DND-41 (cell line): ENCODE measurements at regions not wholly inside any gene's neighbourhood (a gene's known extent, or its start where the extent isn't known, plus 50 kb on each side); places are given as distances from the start of the nearest gene placed in this dataset.

Experiments used
- ATAC-seq: fragments of 200-7000 bp; cut with Tn5 transposase; 3 replicates; pipeline ENCODE4 v1.9.1; 2021; ENCODE audit warnings: low read depth; ENCODE audit not compliant: insufficient read depth
- DNase-seq: peaks from one replicate; pipeline ENCODE4 v3.0.0-alpha.2; 2020
- H2AFZ ChIP-seq: 2 replicates; pipeline ENCODE4 v1.6.0; 2012; ENCODE audit warnings: low read depth, low read length
- H3K27ac ChIP-seq: 2 replicates; pipeline ENCODE4 v1.5.1; 2012; ENCODE audit warnings: low read length, inconsistent platforms
- H3K27me3 ChIP-seq: fragments of 200-600 bp; sonication (generic); 2 replicates; pipeline ENCODE4 v1.6.0; 2012; ENCODE audit warnings: low read length, mild to moderate bottlenecking, inconsistent platforms; ENCODE audit not compliant: insufficient read depth, poor library complexity
- H3K36me3 ChIP-seq: 2 replicates; pipeline ENCODE4 v1.5.1; 2012; ENCODE audit warnings: low read length, inconsistent platforms; ENCODE audit not compliant: insufficient read depth
- H3K4me1 ChIP-seq: 2 replicates; pipeline ENCODE4 v1.5.1; 2012; ENCODE audit warnings: mild to moderate bottlenecking, low read length; ENCODE audit not compliant: insufficient read depth
- H3K4me2 ChIP-seq: 2 replicates; pipeline ENCODE4 v1.6.0; 2012; ENCODE audit warnings: mild to moderate bottlenecking, moderate library complexity, low read length, inconsistent platforms; ENCODE audit not compliant: insufficient read depth
- H3K4me3 ChIP-seq, 2 experiments: fragments of 200-600 bp in 1 of 2; shearing (Covaris generic) in 1 of 2; 2 replicates each; pipeline ENCODE4 v1.5.1; 2012 to 2016; ENCODE audit warnings: inconsistent platforms in 2 of 2, low read length in 2 of 2, mild to moderate bottlenecking in 2 of 2, low read depth in 1 of 2, moderate library complexity in 1 of 2
- H3K79me2 ChIP-seq: 2 replicates; pipeline ENCODE4 v1.6.0; 2012; ENCODE audit warnings: low read length, inconsistent platforms; ENCODE audit not compliant: insufficient read depth
- H3K9ac ChIP-seq: 2 replicates; pipeline ENCODE4 v1.6.0; 2012; ENCODE audit warnings: low read depth, mild to moderate bottlenecking, inconsistent platforms, low read length, moderate library complexity
- H3K9me3 ChIP-seq: 2 replicates; pipeline ENCODE4 v1.5.1; 2012; ENCODE audit warnings: low read length, moderate library complexity, mild to moderate bottlenecking, inconsistent platforms; ENCODE audit not compliant: insufficient read depth, severe bottlenecking
- H4K20me1 ChIP-seq: 2 replicates; pipeline ENCODE4 v1.6.0; 2012; ENCODE audit warnings: low read length; ENCODE audit not compliant: insufficient read depth
- CTCF ChIP-seq: IDR thresholded peaks from 2 replicates; pipeline ENCODE4 v1.5.1; 2012; ENCODE audit warnings: borderline replicate concordance, low read length, moderate library complexity, mild to moderate bottlenecking; ENCODE audit not compliant: poor library complexity, severe bottlenecking; ENCODE audit errors: extremely low read depth
- EZH2 ChIP-seq: IDR thresholded peaks from 3 replicates; pipeline ENCODE4 v1.6.1; 2012; ENCODE audit warnings: borderline replicate concordance, low read depth, mild to moderate bottlenecking, moderate library complexity, low read length, inconsistent platforms; ENCODE audit not compliant: severe bottlenecking

GRCh38 chr1:229147072-229147471 is 123.8 kb upstream of the RAB4A start:
- no peak overlapping the region for H2AFZ ChIP-seq
- DNase-seq (no peak), ATAC-seq (no peak)
- no peak overlapping the region for H3K9ac ChIP-seq
- no peaks in the 10 kb centered on the region for H4K20me1 ChIP-seq
- no peaks in the 10 kb centered on the region for H3K9me3 ChIP-seq
- no peak overlapping the region for H3K4me2 ChIP-seq
- H3K79me2 ChIP-seq, result no peaks in the 10 kb centered on the region
- no peaks in the 10 kb centered on the region for H3K36me3 ChIP-seq
- H3K4me1 ChIP-seq, result no peaks in the 10 kb centered on the region
- no peak overlapping the region for H3K27ac ChIP-seq
- no peak overlapping the region for H3K4me3 ChIP-seq
- H3K27me3 ChIP-seq, result no peaks in the 10 kb centered on the region
- no peak for TF ChIP-seq EZH2
- TF ChIP-seq CTCF, result no peak

GRCh38 chr1:229148041-229148671 is 122.8 kb upstream of the RAB4A start:
- Histone ChIP-seq H3K4me2 (no peak overlapping the region), H3K4me3 (no peak overlapping the region), H3K36me3 (no peaks in the 10 kb centered on the region), H4K20me1 (no peaks in the 10 kb centered on the region), H3K9me3 (no peaks in the 10 kb centered on the region), H3K79me2 (no peaks in the 10 kb centered on the region), H3K9ac (no peak overlapping the region), H3K27ac (no peak overlapping the region), H2AFZ (no peak overlapping the region), H3K27me3 (no peaks in the 10 kb centered on the region), H3K4me1 (no peaks in the 10 kb centered on the region)
- no peak for ATAC-seq
- DNase-seq, result no peak
- TF ChIP-seq CTCF (no peak), EZH2 (no peak)

- H3K79me2 ChIP-seq, result no peaks in the 10 kb centered on the region
- no peak for DNase-seq
- H3K4me3 ChIP-seq, result no peak overlapping the region
- H3K9me3 ChIP-seq, result no peaks in the 10 kb centered on the region
- no peaks in the 10 kb centered on the region for H3K4me1 ChIP-seq
- no peak overlapping the region for H2AFZ ChIP-seq
- ATAC-seq, result no peak
- H3K27ac ChIP-seq, result no peak overlapping the region
- no peaks in the 10 kb centered on the region for H3K36me3 ChIP-seq
- H3K4me2 ChIP-seq, result no peak overlapping the region
- H3K27me3 ChIP-seq, result no peaks in the 10 kb centered on the region
- H4K20me1 ChIP-seq, result no peaks in the 10 kb centered on the region
- TF ChIP-seq EZH2 (no peak), CTCF (no peak)
- H3K9ac ChIP-seq, result no peak overlapping the region
Observed at GRCh38 chr1:229148743-229149142, 122.2 kb upstream of the RAB4A start.

- no peaks in the 10 kb centered on the region for H3K27me3 ChIP-seq
- ATAC-seq (no peak), DNase-seq (no peak)
- no peak for TF ChIP-seq CTCF
- no peak for TF ChIP-seq EZH2
- H3K4me2 ChIP-seq, result no peak overlapping the region
- no peaks in the 10 kb centered on the region for H4K20me1 ChIP-seq
- no peaks in the 10 kb centered on the region for H3K79me2 ChIP-seq
- no peak overlapping the region for H3K9ac ChIP-seq
- no peak overlapping the region for H3K27ac ChIP-seq
- H3K4me3 ChIP-seq, result no peak overlapping the region
- no peak overlapping the region for H2AFZ ChIP-seq
- no peaks in the 10 kb centered on the region for H3K4me1 ChIP-seq
- H3K9me3 ChIP-seq, result no peaks in the 10 kb centered on the region
- H3K36me3 ChIP-seq, result no peaks in the 10 kb centered on the region
Observed at GRCh38 chr1:229149435-229149834, 121.5 kb upstream of the RAB4A start.
